ENCODE measurements at regions not wholly inside any gene's neighbourhood (a gene's known extent, or its start where the extent isn't known, plus 50 kb on each side); places are given as distances from the start of the nearest gene placed in this dataset.
"Not testable (repeated sequence)": the region's sequence is repeated elsewhere in the genome, so short reads cannot be mapped to it uniquely, and the experiment has no call there.

DNA sequence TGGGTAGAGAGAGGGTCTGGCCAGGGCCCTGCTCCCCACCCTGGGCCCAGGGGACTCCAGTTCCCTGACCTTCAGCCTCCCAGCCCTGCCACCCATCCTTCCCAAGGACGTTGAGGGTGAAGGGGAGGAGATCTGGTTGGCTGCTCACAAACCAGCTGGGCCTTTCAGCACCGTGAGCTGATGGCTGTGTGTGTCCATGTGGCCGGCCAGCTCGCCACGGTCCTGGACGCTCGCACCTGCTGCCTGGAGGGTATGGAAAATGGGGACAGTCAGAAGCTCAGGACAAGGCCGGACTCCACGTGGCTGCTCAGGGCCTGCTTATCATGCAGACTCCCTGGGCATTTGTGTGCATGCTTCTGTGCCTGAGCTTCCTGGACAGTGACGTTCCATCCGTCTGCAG, 110.3 kb downstream of the NPIPB11 start:
- H3K4me3 ChIP-seq; DNase-seq (ENCODE audit: extremely low read depth in 1 of 4, low spot score in 3 of 4); H3K9me3 ChIP-seq (replicated peaks; ENCODE audit: control insufficient read depth, insufficient read depth, low read depth, low read length); intact Hi-C loops (cut with micrococcal nuclease); H3K27ac ChIP-seq (ENCODE audit: extremely low read depth, low read depth, low read length); in situ Hi-C loops (cut with MboI); H4K20me1 ChIP-seq (replicated peaks; ENCODE audit: control insufficient read depth, insufficient read depth, low read length); H3K79me2 ChIP-seq (ENCODE audit: control insufficient read depth, insufficient read depth, low read length); H3K27me3 ChIP-seq (ENCODE audit: control insufficient read depth in 2 of 2, insufficient read depth in 2 of 2, low read length in 2 of 2); H3K9me1 ChIP-seq (ENCODE audit: control insufficient read depth, insufficient read depth, low read length); ATAC-seq; H2AFZ ChIP-seq (ENCODE audit: low read depth, low read length); H3K4me2 ChIP-seq (ENCODE audit: insufficient read depth, low read length); H3K36me3 ChIP-seq (ENCODE audit: control insufficient read depth, insufficient read depth, low read length); CTCF ChIA-PET (ENCODE audit: low intra/inter-chr PET ratio); BruUV-seq (replicated peaks); POLR2A ChIA-PET: not testable (repeated sequence)
- 45% methylated on average over 11 of the region's 11 CpGs for WGBS (ENCODE audit: insufficient coverage, low coverage, missing lambda C conversion rate)
- peak; percentile 69 for FAIRE-seq
- Histone ChIP-seq H3K9ac (ENCODE audit: insufficient read depth in 1 of 2, low read depth in 2 of 2, low read length in 2 of 2) (peak overlapping the region in 1 of 2 experiments; percentile 52; a peak in 2 of 4 replicates), H3K4me1 (replicated peaks in 1 of 2; ENCODE audit: control insufficient read depth in 2 of 2, insufficient read depth in 2 of 2, low read length in 2 of 2) (peaks cover 12 to 23% of the 10 kb centered on the region in 2 experiments)

DNA sequence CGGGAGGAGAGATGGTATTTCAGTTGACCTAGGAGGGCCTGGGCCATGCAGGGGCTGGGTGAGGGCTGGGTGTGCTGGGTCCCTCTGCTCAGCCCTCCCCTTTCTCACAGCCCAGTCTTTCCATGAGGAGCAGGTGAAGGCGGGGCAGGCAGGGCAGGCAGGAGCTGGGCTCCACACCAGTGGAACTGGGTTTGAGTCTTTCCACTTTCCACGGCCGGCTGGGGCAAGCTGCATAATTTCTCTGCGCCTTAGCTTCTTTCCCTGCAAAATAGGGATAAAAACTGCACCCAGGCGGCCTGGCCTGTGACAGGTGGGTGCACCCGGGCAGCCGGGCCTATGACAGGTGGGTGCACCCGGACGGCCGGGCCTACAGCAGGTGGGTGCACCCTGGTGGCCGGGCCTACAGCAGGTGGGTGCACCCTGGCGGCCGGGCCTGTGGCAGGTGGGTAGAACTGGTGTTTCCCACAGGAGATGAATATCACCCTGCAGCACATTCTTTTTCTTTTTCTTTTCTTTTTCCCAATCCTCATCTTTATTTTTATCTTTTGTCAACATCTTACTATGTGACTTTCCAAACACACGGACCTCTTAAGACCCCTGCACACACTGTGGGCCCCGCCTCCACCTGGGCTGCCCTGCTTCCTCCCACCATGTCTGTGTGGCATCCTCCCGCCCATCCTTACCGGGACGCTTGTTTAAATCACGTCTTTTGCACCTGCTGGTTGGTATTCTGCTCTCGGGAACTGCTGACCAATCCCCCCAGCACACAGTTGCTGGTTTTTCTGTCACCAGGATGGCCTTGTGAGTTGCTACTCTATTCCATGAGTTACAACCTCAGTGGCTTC, 111.3 kb downstream of the NPIPB11 start:
- POLR2A ChIA-PET; H4K20me1 ChIP-seq (replicated peaks; ENCODE audit: control insufficient read depth, insufficient read depth, low read length); H3K9ac ChIP-seq (ENCODE audit: insufficient read depth in 1 of 2, low read depth in 2 of 2, low read length in 2 of 2); H3K27ac ChIP-seq (ENCODE audit: extremely low read depth, low read depth, low read length); H3K4me3 ChIP-seq; BruUV-seq (replicated peaks); H3K79me2 ChIP-seq (ENCODE audit: control insufficient read depth, insufficient read depth, low read length); H3K9me1 ChIP-seq (ENCODE audit: control insufficient read depth, insufficient read depth, low read length); H3K36me3 ChIP-seq (ENCODE audit: control insufficient read depth, insufficient read depth, low read length); DNase-seq (ENCODE audit: extremely low read depth in 1 of 4, low spot score in 3 of 4); in situ Hi-C loops (cut with MboI); intact Hi-C loops (cut with micrococcal nuclease); CTCF ChIA-PET (ENCODE audit: low intra/inter-chr PET ratio); FAIRE-seq; H2AFZ ChIP-seq (ENCODE audit: low read depth, low read length); ATAC-seq; H3K9me3 ChIP-seq (replicated peaks; ENCODE audit: control insufficient read depth, insufficient read depth, low read depth, low read length); H3K27me3 ChIP-seq (ENCODE audit: control insufficient read depth in 2 of 2, insufficient read depth in 2 of 2, low read length in 2 of 2); H3K4me2 ChIP-seq (ENCODE audit: insufficient read depth, low read length): not testable (repeated sequence)
- peaks cover 6 to 33% of the 10 kb centered on the region in 2 experiments for H3K4me1 ChIP-seq (replicated peaks in 1 of 2; ENCODE audit: control insufficient read depth in 2 of 2, insufficient read depth in 2 of 2, low read length in 2 of 2)
- 68% methylated on average over 16 of the region's 21 CpGs for whole genome bisulfite sequencing (ENCODE audit: insufficient coverage, low coverage, missing lambda C conversion rate)

DNA sequence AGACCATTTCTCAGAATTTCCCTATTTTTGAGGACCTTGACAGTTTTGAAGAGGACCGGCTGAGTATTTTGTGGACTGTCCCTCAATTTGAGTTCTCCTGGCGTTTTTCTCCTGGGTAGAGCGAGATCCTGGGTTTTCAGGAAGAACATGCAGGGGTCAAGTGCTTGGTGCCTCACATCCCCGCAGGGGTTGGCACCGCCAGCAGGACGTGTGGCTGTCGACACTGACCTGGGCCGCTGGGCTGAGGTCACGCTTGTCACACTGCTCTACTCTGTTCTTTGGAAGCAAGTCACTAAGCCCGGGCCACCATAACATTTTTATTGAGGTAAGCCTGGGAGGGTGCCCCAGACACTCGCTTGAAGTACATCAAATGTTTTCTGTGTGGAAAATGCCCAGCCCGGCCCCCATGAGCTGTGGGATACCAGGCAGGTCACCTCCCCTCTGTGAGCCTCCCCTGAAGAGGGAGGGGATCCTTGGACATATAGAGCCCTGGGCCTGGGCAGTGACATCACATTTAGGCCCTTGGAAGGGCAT, 112.0 kb downstream of the NPIPB11 start:
- FAIRE-seq; H3K36me3 ChIP-seq (ENCODE audit: control insufficient read depth, insufficient read depth, low read length): not testable (repeated sequence)

GRCh38 chr16:29293545-29293944, 113.0 kb downstream of the NPIPB11 start:
- FAIRE-seq; H3K9me1 ChIP-seq (ENCODE audit: control insufficient read depth, insufficient read depth, low read length); BruUV-seq (replicated peaks); in situ Hi-C loops (cut with MboI); H3K27ac ChIP-seq (ENCODE audit: extremely low read depth, low read depth, low read length); POLR2A ChIA-PET; CTCF ChIA-PET (ENCODE audit: low intra/inter-chr PET ratio); H3K9me3 ChIP-seq (replicated peaks; ENCODE audit: control insufficient read depth, insufficient read depth, low read depth, low read length); H3K36me3 ChIP-seq (ENCODE audit: control insufficient read depth, insufficient read depth, low read length); H3K4me3 ChIP-seq; ATAC-seq; H3K9ac ChIP-seq (ENCODE audit: insufficient read depth in 1 of 2, low read depth in 2 of 2, low read length in 2 of 2); intact Hi-C loops (cut with micrococcal nuclease); H4K20me1 ChIP-seq (replicated peaks; ENCODE audit: control insufficient read depth, insufficient read depth, low read length); DNase-seq (ENCODE audit: extremely low read depth in 1 of 4, low spot score in 3 of 4); H3K4me2 ChIP-seq (ENCODE audit: insufficient read depth, low read length); H3K79me2 ChIP-seq (ENCODE audit: control insufficient read depth, insufficient read depth, low read length); H2AFZ ChIP-seq (ENCODE audit: low read depth, low read length); H3K27me3 ChIP-seq (ENCODE audit: control insufficient read depth in 2 of 2, insufficient read depth in 2 of 2, low read length in 2 of 2): not testable (repeated sequence)
- peaks cover 5 to 47% of the 10 kb centered on the region in 2 experiments; a peak in 3 of 5 replicates for H3K4me1 ChIP-seq (replicated peaks in 1 of 2; ENCODE audit: control insufficient read depth in 2 of 2, insufficient read depth in 2 of 2, low read length in 2 of 2)
- 49% methylated on average over 6 of the region's 9 CpGs for WGBS (ENCODE audit: insufficient coverage, low coverage, missing lambda C conversion rate)

More for the DNA sequence above, 112.0 kb downstream of the NPIPB11 start:
- WGBS (ENCODE audit: insufficient coverage, low coverage, missing lambda C conversion rate), result 57% methylated on average over 9 of the region's 12 CpGs
- DNase-seq (ENCODE audit: extremely low read depth in 1 of 4, low spot score in 3 of 4); H3K4me2 ChIP-seq (ENCODE audit: insufficient read depth, low read length); intact Hi-C loops (cut with micrococcal nuclease); H3K9ac ChIP-seq (ENCODE audit: insufficient read depth in 1 of 2, low read depth in 2 of 2, low read length in 2 of 2); H3K27ac ChIP-seq (ENCODE audit: extremely low read depth, low read depth, low read length); CTCF ChIA-PET (ENCODE audit: low intra/inter-chr PET ratio); H3K79me2 ChIP-seq (ENCODE audit: control insufficient read depth, insufficient read depth, low read length); H3K9me1 ChIP-seq (ENCODE audit: control insufficient read depth, insufficient read depth, low read length); H3K4me3 ChIP-seq; H2AFZ ChIP-seq (ENCODE audit: low read depth, low read length); H3K27me3 ChIP-seq (ENCODE audit: control insufficient read depth in 2 of 2, insufficient read depth in 2 of 2, low read length in 2 of 2); POLR2A ChIA-PET; in situ Hi-C loops (cut with MboI); H3K9me3 ChIP-seq (replicated peaks; ENCODE audit: control insufficient read depth, insufficient read depth, low read depth, low read length); ATAC-seq; BruUV-seq (replicated peaks); H4K20me1 ChIP-seq (replicated peaks; ENCODE audit: control insufficient read depth, insufficient read depth, low read length): not testable (repeated sequence)
- H3K4me1 ChIP-seq (replicated peaks in 1 of 2; ENCODE audit: control insufficient read depth in 2 of 2, insufficient read depth in 2 of 2, low read length in 2 of 2), result peaks cover 5 to 40% of the 10 kb centered on the region in 2 experiments; a peak in 3 of 5 replicates

Data from K562 (cell line).